Gastrocnemius medialis (tissue), 4 donors: ENCODE measurements at regions not wholly inside any gene's neighbourhood (a gene's known extent, or its start where the extent isn't known, plus 50 kb on each side); places are given as distances from the start of the nearest gene placed in this dataset.

Source experiments
- ATAC-seq, 2 donors: fragments of 150-250 bp; one replicate each; pipeline ENCODE4 v1.9.1; 2016
- DNase-seq, 2 donors: peaks; one replicate each; pipeline ENCODE4 v3.0.0-alpha.2; 2019
- H3K27ac ChIP-seq, 4 donors: fragments of 200-600 bp; sonication (generic); 1 replicate in 1 of 4; 2 replicates in 3 of 4; pipeline ENCODE4 v1.5.1; 2016 to 2018; ENCODE audit warnings: mild to moderate bottlenecking in 2 of 4, moderate library complexity in 1 of 4
- H3K27me3 ChIP-seq, 3 donors: fragments of 200-600 bp; sonication (generic) in 2 of 3; 1 replicate in 1 of 3; 2 replicates in 2 of 3; pipeline versions ENCODE4 v1.5.1 to v1.6.0; 2016 to 2019; ENCODE audit warnings: mild to moderate bottlenecking in 1 of 3, moderate library complexity in 1 of 3
- H3K36me3 ChIP-seq, 2 donors: fragments of 200-600 bp; sonication (generic) in 1 of 2; one replicate each; pipeline ENCODE4 v1.5.1; 2017 to 2018
- H3K4me1 ChIP-seq, 2 donors: fragments of 200-600 bp; sonication (generic) in 1 of 2; one replicate each; pipeline ENCODE4 v1.5.1; 2016 to 2017; ENCODE audit warnings: mild to moderate bottlenecking in 2 of 2
- H3K4me3 ChIP-seq, 4 donors: fragments of 200-600 bp; sonication (generic) in 3 of 4; 1 replicate in 1 of 4; 2 replicates in 3 of 4; pipeline ENCODE4 v1.5.1; 2016 to 2019; ENCODE audit warnings: mild to moderate bottlenecking in 2 of 4
- H3K9me3 ChIP-seq, 3 donors: fragments of 200-600 bp; sonication (generic) in 2 of 3; 1 replicate in 1 of 3; 2 replicates in 2 of 3; pipeline ENCODE4 v1.5.1; 2016 to 2019
- CTCF ChIP-seq, 5 experiments: fragments of 450-650 bp in 3 of 5; fragments of 200-600 bp in 2 of 5; sonication (generic) in 2 of 5; IDR thresholded peaks in 4 of 5; conservative IDR thresholded peaks in 1 of 5; 1 replicate in 4 of 5; 2 replicates in 1 of 5; pipeline ENCODE4 v1.5.1; 2016 to 2019; ENCODE audit warnings: antibody characterized with exemption in 5 of 5, mild to moderate bottlenecking in 3 of 5, moderate library complexity in 3 of 5
- POLR2A ChIP-seq, 2 donors: fragments of 450-650 bp; IDR thresholded peaks; one replicate each; pipeline ENCODE4 v1.6.1; 2017; ENCODE audit warnings: antibody characterized with exemption in 2 of 2, mild to moderate bottlenecking in 2 of 2, moderate library complexity in 2 of 2
- in situ Hi-C, 4 donors: fragments of 200-750 bp; cut with MboI; loops; one replicate each; pipeline versions ENCODE4 v1.15.0 to v1.8.0; 2017; ENCODE audit warnings: low sequenced_read_pairs in 4 of 4
- intact Hi-C: fragments of 100-400 bp; cut with DNase I; formaldehyde crosslinking; loops from one replicate; pipeline ENCODE4 v1.15.1; 2023; ENCODE audit warnings: low total_unique reads

GRCh38 chr10:2610946-2611345 is 456.4 kb upstream of the PFKP start:
- Histone ChIP-seq H3K36me3 (no peaks in the 10 kb centered on the region), H3K27me3 (no peaks in the 10 kb centered on the region), H3K4me1 (no peaks in the 10 kb centered on the region), H3K9me3 (no peaks in the 10 kb centered on the region), H3K27ac (no peak overlapping the region), H3K4me3 (no peak overlapping the region)
- in situ Hi-C loops (no loop called here), intact Hi-C loops (no loop called here)
- no peak for TF ChIP-seq CTCF (IDR thresholded peaks at IDR 0.05 in 4 of 5, conservative IDR thresholded peaks at IDR 0.05 in 1 of 5)
- no peak for TF ChIP-seq POLR2A (IDR thresholded peaks at IDR 0.05)
- DNase-seq = no peak
- ATAC-seq = no peak

GRCh38 chr10:2604891-2605290 is 462.5 kb upstream of the PFKP start:
- Histone ChIP-seq H3K4me1 (no peaks in the 10 kb centered on the region), H3K27me3 (no peaks in the 10 kb centered on the region), H3K36me3 (no peaks in the 10 kb centered on the region), H3K4me3 (no peak overlapping the region), H3K9me3 (no peaks in the 10 kb centered on the region), H3K27ac (no peak overlapping the region)
- intact Hi-C loops = no loop called here
- no peak for ATAC-seq
- TF ChIP-seq POLR2A (IDR thresholded peaks at IDR 0.05) (no peak), CTCF (IDR thresholded peaks at IDR 0.05 in 4 of 5, conservative IDR thresholded peaks at IDR 0.05 in 1 of 5) (no peak)
- DNase-seq = no peak
- in situ Hi-C loops = no loop called here

GRCh38 chr10:2599571-2599970 is 467.8 kb upstream of the PFKP start:
- H3K27ac ChIP-seq = no peak overlapping the region
- ATAC-seq (no peak), DNase-seq (no peak)
- H3K4me1 ChIP-seq = no peaks in the 10 kb centered on the region
- no peaks in the 10 kb centered on the region for H3K36me3 ChIP-seq
- TF ChIP-seq POLR2A (IDR thresholded peaks at IDR 0.05) = no peak
- no peak for TF ChIP-seq CTCF (IDR thresholded peaks at IDR 0.05 in 4 of 5, conservative IDR thresholded peaks at IDR 0.05 in 1 of 5)
- H3K4me3 ChIP-seq = no peak overlapping the region
- intact Hi-C loops (no loop called here), in situ Hi-C loops (no loop called here)
- no peaks in the 10 kb centered on the region for H3K27me3 ChIP-seq
- H3K9me3 ChIP-seq = no peaks in the 10 kb centered on the region

GRCh38 chr10:2592360-2593160 is 474.8 kb upstream of the PFKP start:
- ATAC-seq (no peak), DNase-seq (no peak)
- no peaks in the 10 kb centered on the region for H3K36me3 ChIP-seq
- no peaks in the 10 kb centered on the region for H3K27me3 ChIP-seq
- H3K9me3 ChIP-seq = no peaks in the 10 kb centered on the region
- no peak overlapping the region for H3K4me3 ChIP-seq
- no peaks in the 10 kb centered on the region for H3K4me1 ChIP-seq
- TF ChIP-seq POLR2A (IDR thresholded peaks at IDR 0.05) = no peak
- TF ChIP-seq CTCF (IDR thresholded peaks at IDR 0.05 in 4 of 5, conservative IDR thresholded peaks at IDR 0.05 in 1 of 5) = no peak
- in situ Hi-C loops (no loop called here), intact Hi-C loops (no loop called here)
- H3K27ac ChIP-seq = no peak overlapping the region

GRCh38 chr10:2589196-2589595 is 478.2 kb upstream of the PFKP start:
- TF ChIP-seq POLR2A (IDR thresholded peaks at IDR 0.05) = no peak
- TF ChIP-seq CTCF (IDR thresholded peaks at IDR 0.05 in 4 of 5, conservative IDR thresholded peaks at IDR 0.05 in 1 of 5) = no peak
- Histone ChIP-seq H3K27me3 (no peaks in the 10 kb centered on the region), H3K4me3 (no peak overlapping the region), H3K9me3 (no peaks in the 10 kb centered on the region), H3K4me1 (no peaks in the 10 kb centered on the region), H3K36me3 (no peaks in the 10 kb centered on the region), H3K27ac (no peak overlapping the region)
- ATAC-seq (no peak), DNase-seq (no peak)
- in situ Hi-C loops = no loop called here
- intact Hi-C loops = no loop called here
